WTC11 (cell line): ENCODE measurements at regions not wholly inside any gene's neighbourhood (a gene's known extent, or its start where the extent isn't known, plus 50 kb on each side); places are given as distances from the start of the nearest gene placed in this dataset.
"Not testable (repeated sequence)": the region's sequence is repeated elsewhere in the genome, so short reads cannot be mapped to it uniquely, and the experiment has no call there.

Experiments used
- ATF1 ChIP-seq: sonication (generic); formaldehyde crosslinking; IDR thresholded peaks from 2 replicates; pipeline ENCODE4 v1.8.1; 2023; ENCODE audit warnings: mild to moderate bottlenecking, moderate library complexity, missing genetic modification reagents
- CTCF ChIP-seq: fragments of 200-600 bp; IDR thresholded peaks from 2 replicates; pipeline ENCODE4 v1.8.0; 2022; ENCODE audit warnings: antibody characterized with exemption
- ETV6 ChIP-seq: sonication (generic); formaldehyde crosslinking; IDR thresholded peaks from 2 replicates; pipeline ENCODE4 v1.8.1; 2022; ENCODE audit warnings: mild to moderate bottlenecking, missing genetic modification reagents
- JUN ChIP-seq: sonication (generic); formaldehyde crosslinking; IDR thresholded peaks from 2 replicates; pipeline ENCODE4 v1.8.0; 2023; ENCODE audit warnings: mild to moderate bottlenecking, missing genetic modification reagents
- PRDM15 ChIP-seq: sonication (generic); formaldehyde crosslinking; IDR thresholded peaks from 2 replicates; pipeline ENCODE4 v1.8.0; 2022; ENCODE audit warnings: missing genetic modification reagents

GRCh38 chrX:92780075-92780474 is 893.3 kb downstream of the NAP1L3 start:
- TF ChIP-seq CTCF; JUN (CRISPR knock-in tag); PRDM15 (CRISPR knock-in tag); ATF1 (CRISPR knock-in tag); ETV6: not testable (repeated sequence)
